H1 (cell line): ENCODE measurements at regions not wholly inside any gene's neighbourhood (a gene's known extent, or its start where the extent isn't known, plus 50 kb on each side); places are given as distances from the start of the nearest gene placed in this dataset.

Experiments used
- CHD7 ChIP-seq: fragments of 300-600 bp; sonication (generic); IDR thresholded peaks from 2 replicates; pipeline ENCODE4 v1.7.1; 2012; ENCODE audit warnings: low read length, moderate library complexity, mild to moderate bottlenecking, inconsistent platforms; ENCODE audit not compliant: insufficient replicate concordance
- RBBP5 ChIP-seq: IDR thresholded peaks from 2 replicates; pipeline ENCODE4 v1.7.1; 2012; ENCODE audit warnings: low read depth, mild to moderate bottlenecking, inconsistent platforms, low read length, moderate library complexity, borderline replicate concordance

- TF ChIP-seq CHD7 (no peak), RBBP5 (no peak)
Observed at GRCh38 chr9:115466756-115467155, 348.8 kb upstream of the TNC start (continued).
